Upper lobe of left lung (tissue), 4 donors: ENCODE measurements at regions not wholly inside any gene's neighbourhood (a gene's known extent, or its start where the extent isn't known, plus 50 kb on each side); places are given as distances from the start of the nearest gene placed in this dataset.

Source experiments
- EP300 ChIP-seq, 4 donors: sonication (generic); formaldehyde crosslinking; IDR thresholded peaks; one replicate each; pipeline ENCODE4 v1.5.1; 2017; ENCODE audit warnings: antibody characterized with exemption in 4 of 4, control low read depth in 2 of 4
- POLR2A ChIP-seq, 4 donors: fragments of 450-650 bp; IDR thresholded peaks; one replicate each; pipeline ENCODE4 v1.5.1; 2016 to 2017; ENCODE audit warnings: antibody characterized with exemption in 4 of 4, mild to moderate bottlenecking in 2 of 4
- POLR2AphosphoS5 ChIP-seq, 2 donors: sonication (generic); formaldehyde crosslinking; IDR thresholded peaks; one replicate each; pipeline ENCODE4 v1.5.1; 2017; ENCODE audit warnings: antibody characterized with exemption in 2 of 2
- TF ChIP-seq, protein P1 (sequence below), 6 experiments: fragments of 450-650 bp in 4 of 6; fragments of 200-600 bp in 2 of 6; sonication (generic) in 2 of 6; IDR thresholded peaks; one replicate each; pipeline ENCODE4 v1.5.1; 2016 to 2019; ENCODE audit warnings: antibody characterized with exemption in 6 of 6

DNA sequence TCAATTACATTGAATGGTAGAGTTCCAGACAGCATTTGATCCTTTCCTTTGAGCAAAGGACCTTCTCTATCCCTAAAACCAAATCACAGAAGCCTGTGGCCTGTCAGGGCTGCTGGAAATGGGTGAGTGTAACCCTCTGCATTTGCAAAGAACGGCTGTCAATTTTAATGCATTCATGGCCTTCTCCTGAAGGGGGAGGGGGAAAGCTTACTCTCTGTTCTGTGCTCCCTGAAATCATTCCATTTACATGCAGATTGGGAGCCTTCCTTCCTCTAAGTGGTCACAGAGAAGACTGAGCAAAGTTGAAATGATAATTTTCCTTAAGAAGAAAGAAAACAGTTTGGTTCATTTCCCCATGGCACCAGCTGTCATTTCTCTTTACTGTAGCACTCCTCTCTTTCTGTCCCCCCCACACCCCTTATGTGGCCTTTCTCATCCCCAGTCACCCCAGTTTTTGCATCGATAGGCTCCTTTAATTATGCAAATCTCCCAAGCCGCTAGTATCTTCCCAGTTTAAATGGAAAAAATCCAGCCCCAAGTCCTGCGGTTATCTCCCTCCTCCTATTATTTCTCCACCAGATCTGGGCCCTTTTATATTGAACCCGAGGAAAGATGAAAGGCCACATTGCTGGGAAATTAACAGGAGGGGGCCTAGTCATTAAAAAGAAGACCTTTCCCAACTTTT is 109.4 kb upstream of the KIRREL3 start:
- TF ChIP-seq, protein P1, sequence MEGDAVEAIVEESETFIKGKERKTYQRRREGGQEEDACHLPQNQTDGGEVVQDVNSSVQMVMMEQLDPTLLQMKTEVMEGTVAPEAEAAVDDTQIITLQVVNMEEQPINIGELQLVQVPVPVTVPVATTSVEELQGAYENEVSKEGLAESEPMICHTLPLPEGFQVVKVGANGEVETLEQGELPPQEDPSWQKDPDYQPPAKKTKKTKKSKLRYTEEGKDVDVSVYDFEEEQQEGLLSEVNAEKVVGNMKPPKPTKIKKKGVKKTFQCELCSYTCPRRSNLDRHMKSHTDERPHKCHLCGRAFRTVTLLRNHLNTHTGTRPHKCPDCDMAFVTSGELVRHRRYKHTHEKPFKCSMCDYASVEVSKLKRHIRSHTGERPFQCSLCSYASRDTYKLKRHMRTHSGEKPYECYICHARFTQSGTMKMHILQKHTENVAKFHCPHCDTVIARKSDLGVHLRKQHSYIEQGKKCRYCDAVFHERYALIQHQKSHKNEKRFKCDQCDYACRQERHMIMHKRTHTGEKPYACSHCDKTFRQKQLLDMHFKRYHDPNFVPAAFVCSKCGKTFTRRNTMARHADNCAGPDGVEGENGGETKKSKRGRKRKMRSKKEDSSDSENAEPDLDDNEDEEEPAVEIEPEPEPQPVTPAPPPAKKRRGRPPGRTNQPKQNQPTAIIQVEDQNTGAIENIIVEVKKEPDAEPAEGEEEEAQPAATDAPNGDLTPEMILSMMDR (IDR thresholded peaks at IDR 0.05): no peak
- TF ChIP-seq POLR2AphosphoS5 (IDR thresholded peaks at IDR 0.05) (no peak), POLR2A (IDR thresholded peaks at IDR 0.05) (no peak), EP300 (IDR thresholded peaks at IDR 0.05) (no peak)
